Neural crest cell (in vitro differentiated cells): ENCODE measurements at regions not wholly inside any gene's neighbourhood (a gene's known extent, or its start where the extent isn't known, plus 50 kb on each side); places are given as distances from the start of the nearest gene placed in this dataset.

Source experiments
- DNase-seq: peaks from one replicate; pipeline ENCODE4 v3.0.0; 2021; ENCODE audit warnings: low read depth, mixed read lengths, low spot score
- H3K27ac Mint-ChIP-seq: one replicate; pipeline ENCODE4 v1.8.0; 2021; ENCODE audit warnings: mild to moderate bottlenecking, mixed read lengths; ENCODE audit not compliant: unreplicated experiment
- H3K27me3 Mint-ChIP-seq: 2 replicates; pipeline ENCODE4 v1.8.0; 2021; ENCODE audit warnings: low read depth, mild to moderate bottlenecking, mixed read lengths
- H3K36me3 Mint-ChIP-seq: 2 replicates; pipeline ENCODE4 v1.8.0; 2021; ENCODE audit warnings: low read depth, mild to moderate bottlenecking, mixed read lengths
- H3K4me1 Mint-ChIP-seq: 2 replicates; pipeline ENCODE4 v1.8.0; 2021; ENCODE audit warnings: mixed read lengths
- H3K4me3 Mint-ChIP-seq: one replicate; pipeline ENCODE4 v1.8.0; 2021; ENCODE audit warnings: mild to moderate bottlenecking, mixed read lengths
- H3K9me3 Mint-ChIP-seq: 2 replicates; pipeline ENCODE4 v1.8.0; 2021; ENCODE audit warnings: mixed read lengths
- TF ChIP-seq, protein P1 (sequence below): fragments of 200-600 bp; sonication (generic); conservative IDR thresholded peaks from 2 replicates; pipeline ENCODE4 v1.5.0; 2021; ENCODE audit warnings: antibody characterized with exemption, mild to moderate bottlenecking

- H3K4me3 Mint-ChIP-seq = no peak overlapping the region
- H3K27ac Mint-ChIP-seq = no peak overlapping the region
- H3K9me3 Mint-ChIP-seq = no peaks in the 10 kb centered on the region
- no peak for DNase-seq
- no peaks in the 10 kb centered on the region for H3K36me3 Mint-ChIP-seq
- no peaks in the 10 kb centered on the region for H3K4me1 Mint-ChIP-seq
- TF ChIP-seq, protein P1, sequence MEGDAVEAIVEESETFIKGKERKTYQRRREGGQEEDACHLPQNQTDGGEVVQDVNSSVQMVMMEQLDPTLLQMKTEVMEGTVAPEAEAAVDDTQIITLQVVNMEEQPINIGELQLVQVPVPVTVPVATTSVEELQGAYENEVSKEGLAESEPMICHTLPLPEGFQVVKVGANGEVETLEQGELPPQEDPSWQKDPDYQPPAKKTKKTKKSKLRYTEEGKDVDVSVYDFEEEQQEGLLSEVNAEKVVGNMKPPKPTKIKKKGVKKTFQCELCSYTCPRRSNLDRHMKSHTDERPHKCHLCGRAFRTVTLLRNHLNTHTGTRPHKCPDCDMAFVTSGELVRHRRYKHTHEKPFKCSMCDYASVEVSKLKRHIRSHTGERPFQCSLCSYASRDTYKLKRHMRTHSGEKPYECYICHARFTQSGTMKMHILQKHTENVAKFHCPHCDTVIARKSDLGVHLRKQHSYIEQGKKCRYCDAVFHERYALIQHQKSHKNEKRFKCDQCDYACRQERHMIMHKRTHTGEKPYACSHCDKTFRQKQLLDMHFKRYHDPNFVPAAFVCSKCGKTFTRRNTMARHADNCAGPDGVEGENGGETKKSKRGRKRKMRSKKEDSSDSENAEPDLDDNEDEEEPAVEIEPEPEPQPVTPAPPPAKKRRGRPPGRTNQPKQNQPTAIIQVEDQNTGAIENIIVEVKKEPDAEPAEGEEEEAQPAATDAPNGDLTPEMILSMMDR = no peak
- no peaks in the 10 kb centered on the region for H3K27me3 Mint-ChIP-seq
Measured at GRCh38 chr3:144431134-144431533, 459.5 kb downstream of the DIPK2A start.

- Mint-ChIP-seq H3K9me3 (no peaks in the 10 kb centered on the region), H3K4me1 (no peaks in the 10 kb centered on the region)
Measured at GRCh38 chr3:144433006-144433405, 461.4 kb downstream of the DIPK2A start.

GRCh38 chr3:144437989-144438388 is 466.4 kb downstream of the DIPK2A start:
- DNase-seq = no peak

More at GRCh38 chr3:144433006-144433405, 461.4 kb downstream of the DIPK2A start:
- DNase-seq = no peak
- Mint-ChIP-seq H3K27me3 (no peaks in the 10 kb centered on the region), H3K27ac (no peak overlapping the region), H3K36me3 (no peaks in the 10 kb centered on the region), H3K4me3 (no peak overlapping the region)
- TF ChIP-seq, protein P1 = no peak

GRCh38 chr3:144444061-144444460 is 472.4 kb downstream of the DIPK2A start:
- Mint-ChIP-seq H3K27ac (no peak overlapping the region), H3K9me3 (no peaks in the 10 kb centered on the region), H3K4me1 (no peaks in the 10 kb centered on the region)

More at GRCh38 chr3:144437989-144438388, 466.4 kb downstream of the DIPK2A start:
- TF ChIP-seq, protein P1 = no peak
- no peaks in the 10 kb centered on the region for H3K9me3 Mint-ChIP-seq
- H3K36me3 Mint-ChIP-seq = no peaks in the 10 kb centered on the region
- no peak overlapping the region for H3K27ac Mint-ChIP-seq
- H3K4me3 Mint-ChIP-seq = no peak overlapping the region
- no peaks in the 10 kb centered on the region for H3K4me1 Mint-ChIP-seq
- no peaks in the 10 kb centered on the region for H3K27me3 Mint-ChIP-seq

GRCh38 chr3:144444546-144444945 is 472.9 kb downstream of the DIPK2A start:
- Mint-ChIP-seq H3K4me3 (no peak overlapping the region), H3K9me3 (no peaks in the 10 kb centered on the region), H3K36me3 (no peaks in the 10 kb centered on the region), H3K27me3 (no peaks in the 10 kb centered on the region), H3K4me1 (no peaks in the 10 kb centered on the region), H3K27ac (no peak overlapping the region)
- TF ChIP-seq, protein P1 = no peak
- no peak for DNase-seq

More at GRCh38 chr3:144444061-144444460, 472.4 kb downstream of the DIPK2A start:
- H3K4me3 Mint-ChIP-seq = no peak overlapping the region
- TF ChIP-seq, protein P1 = no peak
- no peaks in the 10 kb centered on the region for H3K36me3 Mint-ChIP-seq
- no peaks in the 10 kb centered on the region for H3K27me3 Mint-ChIP-seq
- DNase-seq = no peak
